ENCODE measurements at regions not wholly inside any gene's neighbourhood (a gene's known extent, or its start where the extent isn't known, plus 50 kb on each side); places are given as distances from the start of the nearest gene placed in this dataset.

DNA sequence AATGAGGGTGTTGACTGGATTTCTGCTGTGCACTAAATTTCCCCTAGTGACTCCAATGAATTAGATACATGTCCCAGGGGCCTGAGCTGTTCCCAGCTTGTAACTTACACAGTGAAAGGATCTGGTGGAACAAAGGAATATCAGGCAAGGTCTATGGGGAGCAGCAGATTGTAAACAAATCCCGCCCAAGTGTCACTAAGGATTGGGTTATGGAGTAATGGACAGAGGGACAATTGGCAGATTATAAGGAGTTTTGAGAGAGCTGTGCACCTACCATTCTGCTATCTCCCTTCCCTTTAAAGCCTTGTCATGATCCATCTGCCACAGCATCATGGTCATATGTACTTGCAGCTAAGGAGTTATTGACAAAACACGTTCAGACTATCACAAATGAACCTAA is 183.0 kb downstream of the RAB11FIP2 start:
- TF ChIP-seq, protein P1, sequence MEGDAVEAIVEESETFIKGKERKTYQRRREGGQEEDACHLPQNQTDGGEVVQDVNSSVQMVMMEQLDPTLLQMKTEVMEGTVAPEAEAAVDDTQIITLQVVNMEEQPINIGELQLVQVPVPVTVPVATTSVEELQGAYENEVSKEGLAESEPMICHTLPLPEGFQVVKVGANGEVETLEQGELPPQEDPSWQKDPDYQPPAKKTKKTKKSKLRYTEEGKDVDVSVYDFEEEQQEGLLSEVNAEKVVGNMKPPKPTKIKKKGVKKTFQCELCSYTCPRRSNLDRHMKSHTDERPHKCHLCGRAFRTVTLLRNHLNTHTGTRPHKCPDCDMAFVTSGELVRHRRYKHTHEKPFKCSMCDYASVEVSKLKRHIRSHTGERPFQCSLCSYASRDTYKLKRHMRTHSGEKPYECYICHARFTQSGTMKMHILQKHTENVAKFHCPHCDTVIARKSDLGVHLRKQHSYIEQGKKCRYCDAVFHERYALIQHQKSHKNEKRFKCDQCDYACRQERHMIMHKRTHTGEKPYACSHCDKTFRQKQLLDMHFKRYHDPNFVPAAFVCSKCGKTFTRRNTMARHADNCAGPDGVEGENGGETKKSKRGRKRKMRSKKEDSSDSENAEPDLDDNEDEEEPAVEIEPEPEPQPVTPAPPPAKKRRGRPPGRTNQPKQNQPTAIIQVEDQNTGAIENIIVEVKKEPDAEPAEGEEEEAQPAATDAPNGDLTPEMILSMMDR (IDR thresholded peaks at IDR 0.05; ENCODE audit: low read length), result no peak
- no peak for TF ChIP-seq EZH2 (IDR thresholded peaks at IDR 0.05; ENCODE audit: borderline replicate concordance, low read length)

Data from OCI-LY1 (cell line).